ENCODE measurements at regions not wholly inside any gene's neighbourhood (a gene's known extent, or its start where the extent isn't known, plus 50 kb on each side); places are given as distances from the start of the nearest gene placed in this dataset.

DNA sequence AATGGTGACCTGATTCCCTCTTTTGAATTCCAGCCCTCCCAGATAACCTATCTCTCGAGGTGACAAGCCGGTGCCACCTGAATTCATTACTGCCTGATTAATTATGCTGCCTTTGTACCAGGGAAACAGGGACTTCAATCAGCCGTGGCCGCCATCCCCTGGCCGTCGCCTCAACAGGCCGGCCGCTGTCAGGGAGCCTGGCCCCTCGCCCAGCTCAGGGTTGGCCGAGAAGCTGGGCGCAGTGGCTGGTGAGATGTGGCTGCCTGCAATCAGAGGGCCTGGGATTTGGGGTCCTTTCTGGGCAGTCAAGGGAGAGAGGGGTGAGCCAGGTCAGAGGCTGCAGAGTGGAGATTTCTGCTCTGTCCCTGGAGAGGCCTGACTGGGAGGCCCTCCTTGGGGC is 91.2 kb downstream of the KCTD15 start:
- ATAC-seq (replicated peaks) = no peak
- no peaks in the 10 kb centered on the region for H3K27me3 Mint-ChIP-seq
- H3K36me3 Mint-ChIP-seq (ENCODE audit: low read depth) = no peaks in the 10 kb centered on the region
- H3K4me3 Mint-ChIP-seq = no peak overlapping the region
- no peak overlapping the region for H3K27ac Mint-ChIP-seq
- H3K9me3 Mint-ChIP-seq = no peaks in the 10 kb centered on the region
- H3K4me1 Mint-ChIP-seq = no peaks in the 10 kb centered on the region

GRCh38 chr19:33888665-33889064 is 92.0 kb downstream of the KCTD15 start:
- ATAC-seq (replicated peaks) = no peak
- Mint-ChIP-seq H3K4me3 (no peak overlapping the region), H3K27ac (no peak overlapping the region), H3K27me3 (no peaks in the 10 kb centered on the region), H3K36me3 (ENCODE audit: low read depth) (no peaks in the 10 kb centered on the region), H3K4me1 (no peaks in the 10 kb centered on the region), H3K9me3 (no peaks in the 10 kb centered on the region)

- no peak for ATAC-seq (replicated peaks)
- Mint-ChIP-seq H3K27me3 (peaks cover 7% of the 10 kb centered on the region), H3K9me3 (no peaks in the 10 kb centered on the region), H3K27ac (no peak overlapping the region), H3K4me3 (no peak overlapping the region), H3K36me3 (ENCODE audit: low read depth) (no peaks in the 10 kb centered on the region), H3K4me1 (no peaks in the 10 kb centered on the region)
Measured at GRCh38 chr19:33890569-33890968, 93.9 kb downstream of the KCTD15 start.

DNA sequence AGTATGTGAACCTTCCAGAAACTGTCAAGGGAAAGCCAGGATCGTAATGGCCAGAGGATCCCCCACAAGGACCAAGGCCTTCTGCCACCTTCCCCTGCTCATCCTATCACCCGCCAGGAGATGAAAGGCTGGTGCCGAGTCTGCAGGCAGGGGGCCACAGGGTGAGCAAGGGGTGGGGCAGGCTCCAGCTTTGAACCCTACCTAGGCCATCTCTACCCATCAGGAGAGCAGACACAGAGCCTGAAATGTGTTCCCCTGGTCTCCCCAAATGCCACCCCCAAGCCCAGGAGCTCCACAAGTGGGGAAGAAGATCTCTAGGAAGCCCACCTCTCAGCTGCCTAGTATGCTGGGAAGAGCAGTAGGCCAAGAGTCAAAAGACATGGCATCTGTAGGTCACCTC is 95.1 kb downstream of the KCTD15 start:
- Mint-ChIP-seq H3K4me1 (no peaks in the 10 kb centered on the region), H3K4me3 (no peak overlapping the region), H3K27me3 (peaks cover 7% of the 10 kb centered on the region), H3K9me3 (no peaks in the 10 kb centered on the region), H3K36me3 (ENCODE audit: low read depth) (no peaks in the 10 kb centered on the region), H3K27ac (no peak overlapping the region)
- no peak for ATAC-seq (replicated peaks)

- H3K4me1 Mint-ChIP-seq = no peaks in the 10 kb centered on the region
- H3K9me3 Mint-ChIP-seq = peaks cover 16% of the 10 kb centered on the region
- H3K27me3 Mint-ChIP-seq = peaks cover 7% of the 10 kb centered on the region
- H3K4me3 Mint-ChIP-seq = no peak overlapping the region
- H3K36me3 Mint-ChIP-seq (ENCODE audit: low read depth) = no peaks in the 10 kb centered on the region
- no peak for ATAC-seq (replicated peaks)
- no peak overlapping the region for H3K27ac Mint-ChIP-seq
Measured at GRCh38 chr19:33894787-33895186, 98.1 kb downstream of the KCTD15 start.

DNA sequence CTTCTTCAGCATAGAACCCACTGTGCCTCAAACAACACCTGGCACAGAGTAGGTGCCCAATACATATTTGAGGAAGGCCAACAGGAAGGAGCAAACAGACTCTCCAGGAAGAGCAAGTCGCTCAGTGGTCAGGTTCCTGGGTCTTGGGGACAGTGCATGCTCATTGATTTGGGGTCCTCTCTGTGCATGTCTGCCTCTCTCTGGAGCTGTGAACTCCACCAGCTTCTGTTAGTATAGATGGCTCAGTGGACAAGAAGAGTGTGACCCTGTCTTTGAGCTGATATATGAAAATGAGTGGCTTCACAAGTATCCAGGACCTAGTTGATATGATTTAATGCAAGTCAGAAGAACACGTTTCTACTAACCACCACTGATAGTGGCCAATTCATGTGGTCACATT is 98.7 kb downstream of the KCTD15 start:
- Mint-ChIP-seq H3K9me3 (peaks cover 16% of the 10 kb centered on the region), H3K27ac (no peak overlapping the region), H3K27me3 (peaks cover 7% of the 10 kb centered on the region), H3K4me3 (no peak overlapping the region), H3K4me1 (no peaks in the 10 kb centered on the region), H3K36me3 (ENCODE audit: low read depth) (no peaks in the 10 kb centered on the region)
- ATAC-seq (replicated peaks) = no peak

GRCh38 chr19:33898062-33898677 is 101.5 kb downstream of the KCTD15 start:
- no peak overlapping the region for H3K4me3 Mint-ChIP-seq
- peaks cover 4% of the 10 kb centered on the region for H3K4me1 Mint-ChIP-seq
- no peaks in the 10 kb centered on the region for H3K36me3 Mint-ChIP-seq (ENCODE audit: low read depth)
- no peak overlapping the region for H3K27ac Mint-ChIP-seq
- H3K27me3 Mint-ChIP-seq = peaks cover 21% of the 10 kb centered on the region
- H3K9me3 Mint-ChIP-seq = peaks cover 16% of the 10 kb centered on the region
- ATAC-seq (replicated peaks) = no peak

- peaks cover 16% of the 10 kb centered on the region for H3K9me3 Mint-ChIP-seq
- H3K27me3 Mint-ChIP-seq = peaks cover 19% of the 10 kb centered on the region
- H3K4me1 Mint-ChIP-seq = peaks cover 4% of the 10 kb centered on the region
- ATAC-seq (replicated peaks) = no peak
- H3K27ac Mint-ChIP-seq = no peak overlapping the region
- no peaks in the 10 kb centered on the region for H3K36me3 Mint-ChIP-seq (ENCODE audit: low read depth)
- H3K4me3 Mint-ChIP-seq = no peak overlapping the region
Measured at GRCh38 chr19:33900817-33901216, 104.1 kb downstream of the KCTD15 start.

DNA sequence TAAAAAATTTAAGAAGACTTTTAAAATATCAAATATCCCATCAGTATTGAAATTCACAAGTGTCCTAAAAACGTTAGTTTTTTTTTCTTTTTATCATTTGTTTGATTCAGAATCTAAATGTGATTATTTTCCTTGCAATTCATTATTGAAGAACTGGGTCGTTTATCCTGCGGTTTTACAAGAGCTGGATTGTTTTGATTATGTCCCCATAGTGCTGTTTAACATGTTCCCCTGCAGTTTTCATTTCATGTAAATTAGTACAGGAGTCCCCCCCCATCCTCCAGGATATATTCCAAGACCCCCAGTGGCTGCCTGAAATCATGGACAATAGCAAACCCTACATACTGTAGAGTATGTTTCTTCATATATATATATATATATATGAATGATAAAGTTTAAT is 105.7 kb downstream of the KCTD15 start:
- H3K36me3 Mint-ChIP-seq (ENCODE audit: low read depth) = no peaks in the 10 kb centered on the region
- ATAC-seq (replicated peaks) = no peak
- H3K9me3 Mint-ChIP-seq = peaks cover 16% of the 10 kb centered on the region
- no peak overlapping the region for H3K4me3 Mint-ChIP-seq
- no peak overlapping the region for H3K27ac Mint-ChIP-seq
- H3K27me3 Mint-ChIP-seq = peaks cover 24% of the 10 kb centered on the region
- peaks cover 4% of the 10 kb centered on the region for H3K4me1 Mint-ChIP-seq

DNA sequence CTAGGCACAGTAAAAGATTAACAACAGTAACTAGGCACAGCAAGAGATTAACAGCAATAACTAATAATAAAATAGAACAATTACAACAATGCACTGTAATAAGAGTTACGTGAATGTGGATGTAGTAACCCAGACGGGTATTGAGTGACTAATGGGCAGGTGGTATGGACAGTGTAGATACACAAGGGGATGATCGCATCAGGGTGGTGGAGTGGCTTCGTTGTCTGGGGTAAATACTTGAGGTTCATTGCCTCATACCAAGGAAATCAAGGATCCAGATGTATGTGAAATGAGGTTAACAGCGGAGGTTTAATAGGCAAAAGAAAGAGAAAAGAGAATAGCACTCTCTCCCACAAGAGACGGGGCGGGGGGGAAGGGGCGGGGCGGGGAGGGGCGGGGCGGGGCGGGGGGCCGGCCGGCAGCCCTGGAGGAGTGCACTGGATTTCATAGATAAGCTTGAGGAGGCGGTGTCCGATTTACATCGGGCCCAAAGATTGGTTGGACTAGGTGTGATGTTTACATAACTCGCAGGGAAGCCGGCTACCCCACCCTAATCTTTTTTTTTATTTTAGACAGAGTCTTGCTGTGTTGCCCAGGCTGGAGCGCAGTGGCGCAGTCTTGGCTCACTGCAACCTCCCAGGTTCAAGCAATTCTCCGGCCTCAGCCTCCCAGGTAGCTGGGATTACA is 106.3 kb downstream of the KCTD15 start:
- no peak overlapping the region for H3K27ac Mint-ChIP-seq
- H3K9me3 Mint-ChIP-seq = peaks cover 13% of the 10 kb centered on the region
- no peak for ATAC-seq (replicated peaks)
- peaks cover 25% of the 10 kb centered on the region for H3K27me3 Mint-ChIP-seq
- H3K4me1 Mint-ChIP-seq = peaks cover 4% of the 10 kb centered on the region
- H3K4me3 Mint-ChIP-seq = no peak overlapping the region
- H3K36me3 Mint-ChIP-seq (ENCODE audit: low read depth) = no peaks in the 10 kb centered on the region

GRCh38 chr19:33903489-33903850 is 106.8 kb downstream of the KCTD15 start:
- Mint-ChIP-seq H3K27me3 (peaks cover 28% of the 10 kb centered on the region), H3K9me3 (peaks cover 8% of the 10 kb centered on the region), H3K4me1 (peaks cover 4% of the 10 kb centered on the region), H3K36me3 (ENCODE audit: low read depth) (no peaks in the 10 kb centered on the region), H3K27ac (no peak overlapping the region), H3K4me3 (no peak overlapping the region)
- ATAC-seq (replicated peaks) = no peak

DNA sequence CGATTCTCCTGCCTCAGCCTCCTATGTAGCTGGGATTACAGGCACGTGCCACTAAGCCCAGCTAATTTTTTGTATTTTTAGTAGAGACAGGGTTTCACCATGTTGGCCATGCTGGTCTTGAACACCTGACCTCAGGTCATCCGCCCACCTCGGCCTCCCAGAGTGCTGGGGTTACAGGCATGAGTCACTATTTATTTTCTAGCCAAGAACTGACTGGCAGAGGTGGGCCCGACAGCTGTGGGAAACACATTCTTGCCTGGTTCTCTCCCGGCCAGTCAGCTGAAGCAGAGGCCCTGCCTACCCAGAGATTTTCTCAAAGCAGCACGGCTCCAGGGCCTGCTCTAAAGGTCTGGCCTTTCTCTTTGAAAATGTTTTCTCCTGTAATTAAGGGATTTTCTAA is 108.0 kb downstream of the KCTD15 start:
- H3K27ac Mint-ChIP-seq = no peak overlapping the region
- no peaks in the 10 kb centered on the region for H3K9me3 Mint-ChIP-seq
- ATAC-seq (replicated peaks) = no peak
- H3K4me3 Mint-ChIP-seq = peak overlapping the region; percentile 73
- H3K36me3 Mint-ChIP-seq (ENCODE audit: low read depth) = no peaks in the 10 kb centered on the region
- peaks cover 29% of the 10 kb centered on the region for H3K27me3 Mint-ChIP-seq
- H3K4me1 Mint-ChIP-seq = peaks cover 4% of the 10 kb centered on the region

DNA sequence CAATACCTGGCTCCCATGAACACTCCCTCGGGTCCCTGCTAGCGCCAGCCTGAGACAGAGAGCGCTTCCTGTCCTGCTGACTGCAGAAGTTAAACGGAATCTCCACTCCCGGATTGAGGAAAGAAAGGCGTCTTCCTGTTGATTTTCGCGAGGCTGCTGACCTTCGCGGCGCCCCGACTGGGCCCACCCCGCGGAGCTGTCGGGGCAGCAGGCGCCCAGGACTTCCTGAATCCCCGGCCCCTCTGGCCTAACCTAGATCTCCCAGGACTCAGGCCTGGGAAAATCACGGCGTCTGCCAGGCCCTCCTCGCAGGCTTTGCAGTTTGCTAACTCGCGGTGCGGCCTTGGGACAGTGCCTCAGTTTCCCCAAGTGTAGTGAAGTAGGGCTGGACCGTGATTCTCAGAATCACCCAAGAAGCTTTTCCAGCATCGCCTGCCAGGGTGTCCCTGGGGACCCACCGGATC is 108.8 kb downstream of the KCTD15 start:
- Mint-ChIP-seq H3K36me3 (ENCODE audit: low read depth) (no peaks in the 10 kb centered on the region), H3K4me3 (peak overlapping the region; percentile 73), H3K9me3 (no peaks in the 10 kb centered on the region), H3K27ac (no peak overlapping the region), H3K4me1 (peaks cover 4% of the 10 kb centered on the region), H3K27me3 (peaks cover 29% of the 10 kb centered on the region)
- peak; percentile 11 for ATAC-seq (replicated peaks)

DNA sequence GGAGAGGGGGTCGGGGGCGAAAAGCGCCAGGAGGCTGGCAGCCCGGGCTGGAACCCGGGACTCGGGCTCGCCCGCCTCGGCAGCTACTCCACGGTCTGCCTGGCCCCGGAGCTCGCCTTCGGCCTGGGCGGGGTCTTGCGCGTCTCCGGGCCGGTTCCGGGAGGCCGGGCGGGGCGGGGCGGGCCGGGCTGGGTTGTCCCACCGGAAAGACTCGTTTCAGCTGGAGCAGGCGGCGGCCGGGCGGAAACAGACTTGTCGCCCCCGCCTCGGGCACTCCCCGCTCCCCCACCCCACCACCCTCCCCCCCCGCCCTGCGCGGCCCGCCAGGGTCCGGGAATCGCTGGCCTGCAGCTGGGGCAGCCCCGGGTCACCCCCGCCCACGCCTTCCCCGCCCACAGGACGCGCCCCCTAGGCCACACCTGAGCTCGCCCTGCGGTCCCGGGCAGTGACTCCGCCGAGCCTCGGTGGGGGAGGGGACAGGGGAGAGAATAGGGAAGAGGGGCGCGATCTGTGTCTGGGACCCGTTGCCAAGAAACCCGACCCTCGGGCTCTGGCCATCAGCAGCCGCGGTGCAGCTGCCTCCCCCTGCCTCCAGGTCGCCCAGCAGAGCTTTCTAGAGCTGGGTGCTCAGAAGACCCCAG is 109.4 kb downstream of the KCTD15 start:
- ATAC-seq (replicated peaks) = peak; percentile 69

More for the DNA sequence above, 109.4 kb downstream of the KCTD15 start:
- H3K4me1 Mint-ChIP-seq = peaks cover 4% of the 10 kb centered on the region
- H3K27ac Mint-ChIP-seq = no peak overlapping the region
- H3K9me3 Mint-ChIP-seq = no peaks in the 10 kb centered on the region
- no peaks in the 10 kb centered on the region for H3K36me3 Mint-ChIP-seq (ENCODE audit: low read depth)
- H3K4me3 Mint-ChIP-seq = peak overlapping the region; percentile 73
- H3K27me3 Mint-ChIP-seq = peaks cover 32% of the 10 kb centered on the region

All from activated T-helper 17 cell treated with anti-CD3 and anti-CD28 coated beads, Interleukin-2, amount 50 U/mL, for 72 hours (primary cell).